ENCODE measurements at regions not wholly inside any gene's neighbourhood (a gene's known extent, or its start where the extent isn't known, plus 50 kb on each side); places are given as distances from the start of the nearest gene placed in this dataset.

DNA sequence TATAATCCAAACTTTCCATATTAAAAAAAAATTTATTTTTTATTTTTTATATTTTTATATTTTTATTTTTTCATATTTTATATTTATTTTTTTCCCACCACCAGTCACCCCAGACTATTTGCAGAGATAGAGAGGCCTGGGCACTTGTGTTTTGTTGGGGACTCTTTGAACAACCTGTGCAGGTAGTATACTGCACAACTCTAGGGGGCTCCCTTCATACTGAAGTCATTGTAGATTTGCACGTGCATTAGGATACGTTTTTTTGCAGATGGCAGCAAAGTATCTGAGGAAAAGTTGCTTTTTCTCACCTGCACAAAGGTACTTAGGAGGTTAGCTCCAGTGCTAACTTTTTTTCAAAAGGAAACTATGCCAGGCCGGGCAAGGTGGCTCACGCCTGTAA is 73.9 kb upstream of the TANC1 start:
- TF ChIP-seq, protein P1, sequence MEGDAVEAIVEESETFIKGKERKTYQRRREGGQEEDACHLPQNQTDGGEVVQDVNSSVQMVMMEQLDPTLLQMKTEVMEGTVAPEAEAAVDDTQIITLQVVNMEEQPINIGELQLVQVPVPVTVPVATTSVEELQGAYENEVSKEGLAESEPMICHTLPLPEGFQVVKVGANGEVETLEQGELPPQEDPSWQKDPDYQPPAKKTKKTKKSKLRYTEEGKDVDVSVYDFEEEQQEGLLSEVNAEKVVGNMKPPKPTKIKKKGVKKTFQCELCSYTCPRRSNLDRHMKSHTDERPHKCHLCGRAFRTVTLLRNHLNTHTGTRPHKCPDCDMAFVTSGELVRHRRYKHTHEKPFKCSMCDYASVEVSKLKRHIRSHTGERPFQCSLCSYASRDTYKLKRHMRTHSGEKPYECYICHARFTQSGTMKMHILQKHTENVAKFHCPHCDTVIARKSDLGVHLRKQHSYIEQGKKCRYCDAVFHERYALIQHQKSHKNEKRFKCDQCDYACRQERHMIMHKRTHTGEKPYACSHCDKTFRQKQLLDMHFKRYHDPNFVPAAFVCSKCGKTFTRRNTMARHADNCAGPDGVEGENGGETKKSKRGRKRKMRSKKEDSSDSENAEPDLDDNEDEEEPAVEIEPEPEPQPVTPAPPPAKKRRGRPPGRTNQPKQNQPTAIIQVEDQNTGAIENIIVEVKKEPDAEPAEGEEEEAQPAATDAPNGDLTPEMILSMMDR (IDR thresholded peaks at IDR 0.05): no peak
- no peak for TF ChIP-seq POLR2A (IDR thresholded peaks at IDR 0.05)

Data from esophagus squamous epithelium (tissue), 4 donors.